ACC112 (cell line): ENCODE measurements at regions not wholly inside any gene's neighbourhood (a gene's known extent, or its start where the extent isn't known, plus 50 kb on each side); places are given as distances from the start of the nearest gene placed in this dataset.

Experiments
- H2AFZ ChIP-seq: fragments of 200-600 bp; sonication (generic); one replicate; pipeline ENCODE4 v1.6.0; 2017; ENCODE audit warnings: antibody characterized with exemption, low read length; ENCODE audit not compliant: unreplicated experiment
- H3K27ac ChIP-seq: fragments of 200-600 bp; sonication (generic); 2 replicates; pipeline ENCODE4 v1.5.1; 2014; ENCODE audit warnings: low read depth, mild to moderate bottlenecking, antibody characterized with exemption, low read length, moderate library complexity
- H3K27me3 ChIP-seq: fragments of 200-600 bp; sonication (generic); 2 replicates; pipeline ENCODE4 v1.6.1; 2014; ENCODE audit warnings: mild to moderate bottlenecking, antibody characterized with exemption, low read length, moderate library complexity, mixed read lengths; ENCODE audit not compliant: insufficient read depth
- H3K36me3 ChIP-seq: fragments of 200-600 bp; sonication (generic); 2 replicates; pipeline ENCODE4 v1.6.1; 2016; ENCODE audit warnings: mild to moderate bottlenecking, antibody characterized with exemption, low read length, moderate library complexity, mixed read lengths; ENCODE audit not compliant: insufficient read depth
- H3K4me1 ChIP-seq: fragments of 200-600 bp; sonication (generic); one replicate; pipeline ENCODE4 v1.6.1; 2016; ENCODE audit warnings: low read length, mixed read lengths; ENCODE audit not compliant: insufficient read depth, unreplicated experiment, control insufficient read depth
- H3K4me3 ChIP-seq: fragments of 200-600 bp; sonication (generic); 2 replicates; pipeline ENCODE4 v1.5.1; 2014; ENCODE audit warnings: mild to moderate bottlenecking, low read depth, low read length
- H3K79me2 ChIP-seq: fragments of 200-600 bp; sonication (generic); one replicate; pipeline ENCODE4 v1.6.0; 2016; ENCODE audit warnings: low read length; ENCODE audit not compliant: control insufficient read depth, unreplicated experiment, insufficient read depth

- no peak overlapping the region for H3K4me3 ChIP-seq
- no peak overlapping the region for H2AFZ ChIP-seq
- H3K27ac ChIP-seq: no peak overlapping the region
- H3K4me1 ChIP-seq: no peaks in the 10 kb centered on the region
- no peaks in the 10 kb centered on the region for H3K79me2 ChIP-seq
- no peaks in the 10 kb centered on the region for H3K36me3 ChIP-seq
- no peaks in the 10 kb centered on the region for H3K27me3 ChIP-seq
Observed at GRCh38 chr5:163172540-163173338, 264.7 kb upstream of the CCNG1 start.

- Histone ChIP-seq H3K4me1 (no peaks in the 10 kb centered on the region), H3K27me3 (no peaks in the 10 kb centered on the region)
Observed at GRCh38 chr5:163177971-163178370, 259.4 kb upstream of the CCNG1 start.

GRCh38 chr5:163185315-163185714 lies 252.1 kb upstream of the CCNG1 start:
- Histone ChIP-seq H2AFZ (no peak overlapping the region), H3K27me3 (no peaks in the 10 kb centered on the region), H3K4me1 (no peaks in the 10 kb centered on the region), H3K79me2 (no peaks in the 10 kb centered on the region), H3K27ac (no peak overlapping the region), H3K4me3 (no peak overlapping the region), H3K36me3 (no peaks in the 10 kb centered on the region)

More at GRCh38 chr5:163177971-163178370, 259.4 kb upstream of the CCNG1 start:
- Histone ChIP-seq H2AFZ (no peak overlapping the region), H3K36me3 (no peaks in the 10 kb centered on the region), H3K79me2 (no peaks in the 10 kb centered on the region), H3K4me3 (no peak overlapping the region), H3K27ac (no peak overlapping the region)

GRCh38 chr5:163189023-163189553 lies 248.3 kb upstream of the CCNG1 start:
- H3K4me1 ChIP-seq: no peaks in the 10 kb centered on the region
- no peaks in the 10 kb centered on the region for H3K36me3 ChIP-seq
- H3K27ac ChIP-seq: no peak overlapping the region
- no peak overlapping the region for H2AFZ ChIP-seq
- no peaks in the 10 kb centered on the region for H3K27me3 ChIP-seq
- H3K79me2 ChIP-seq: no peaks in the 10 kb centered on the region
- no peak overlapping the region for H3K4me3 ChIP-seq

GRCh38 chr5:163190283-163190682 lies 247.1 kb upstream of the CCNG1 start:
- no peaks in the 10 kb centered on the region for H3K27me3 ChIP-seq
- H3K79me2 ChIP-seq: no peaks in the 10 kb centered on the region
- no peaks in the 10 kb centered on the region for H3K36me3 ChIP-seq
- no peak overlapping the region for H2AFZ ChIP-seq
- no peak overlapping the region for H3K27ac ChIP-seq
- no peaks in the 10 kb centered on the region for H3K4me1 ChIP-seq
- no peak overlapping the region for H3K4me3 ChIP-seq

- no peaks in the 10 kb centered on the region for H3K36me3 ChIP-seq
- H3K27me3 ChIP-seq: no peaks in the 10 kb centered on the region
- H3K4me1 ChIP-seq: no peaks in the 10 kb centered on the region
- no peak overlapping the region for H3K27ac ChIP-seq
- no peak overlapping the region for H3K4me3 ChIP-seq
- no peak overlapping the region for H2AFZ ChIP-seq
- no peaks in the 10 kb centered on the region for H3K79me2 ChIP-seq
Observed at GRCh38 chr5:163190784-163191183, 246.6 kb upstream of the CCNG1 start.

GRCh38 chr5:163193886-163194285 lies 243.5 kb upstream of the CCNG1 start:
- no peak overlapping the region for H2AFZ ChIP-seq
- H3K36me3 ChIP-seq: no peaks in the 10 kb centered on the region
- no peak overlapping the region for H3K4me3 ChIP-seq
- H3K4me1 ChIP-seq: no peaks in the 10 kb centered on the region
- H3K27me3 ChIP-seq: no peaks in the 10 kb centered on the region
- no peaks in the 10 kb centered on the region for H3K79me2 ChIP-seq
- H3K27ac ChIP-seq: no peak overlapping the region

GRCh38 chr5:163205645-163206044 lies 231.8 kb upstream of the CCNG1 start:
- Histone ChIP-seq H3K4me3 (no peak overlapping the region), H3K79me2 (no peaks in the 10 kb centered on the region), H3K4me1 (no peaks in the 10 kb centered on the region), H3K27me3 (no peaks in the 10 kb centered on the region), H2AFZ (no peak overlapping the region), H3K36me3 (no peaks in the 10 kb centered on the region), H3K27ac (no peak overlapping the region)

GRCh38 chr5:163221581-163221980 lies 215.8 kb upstream of the CCNG1 start:
- H3K27me3 ChIP-seq: no peaks in the 10 kb centered on the region
- no peak overlapping the region for H2AFZ ChIP-seq
- H3K27ac ChIP-seq: no peak overlapping the region
- no peak overlapping the region for H3K4me3 ChIP-seq
- no peaks in the 10 kb centered on the region for H3K4me1 ChIP-seq
- no peaks in the 10 kb centered on the region for H3K36me3 ChIP-seq
- H3K79me2 ChIP-seq: no peaks in the 10 kb centered on the region

- H2AFZ ChIP-seq: no peak overlapping the region
- no peaks in the 10 kb centered on the region for H3K27me3 ChIP-seq
- no peak overlapping the region for H3K4me3 ChIP-seq
- no peaks in the 10 kb centered on the region for H3K79me2 ChIP-seq
- H3K27ac ChIP-seq: no peak overlapping the region
- no peaks in the 10 kb centered on the region for H3K36me3 ChIP-seq
- H3K4me1 ChIP-seq: no peaks in the 10 kb centered on the region
Observed at GRCh38 chr5:163222982-163223381, 214.4 kb upstream of the CCNG1 start.

GRCh38 chr5:163244445-163244987 lies 192.9 kb upstream of the CCNG1 start:
- no peak overlapping the region for H3K27ac ChIP-seq
- no peak overlapping the region for H3K4me3 ChIP-seq
- no peaks in the 10 kb centered on the region for H3K36me3 ChIP-seq
- no peaks in the 10 kb centered on the region for H3K27me3 ChIP-seq
- no peak overlapping the region for H2AFZ ChIP-seq
- no peaks in the 10 kb centered on the region for H3K4me1 ChIP-seq
- H3K79me2 ChIP-seq: no peaks in the 10 kb centered on the region
